ENCODE measurements at regions not wholly inside any gene's neighbourhood (a gene's known extent, or its start where the extent isn't known, plus 50 kb on each side); places are given as distances from the start of the nearest gene placed in this dataset.
A peak's percentile ranks its signal among the peaks of the same experiment; 100 is the strongest.

DNA sequence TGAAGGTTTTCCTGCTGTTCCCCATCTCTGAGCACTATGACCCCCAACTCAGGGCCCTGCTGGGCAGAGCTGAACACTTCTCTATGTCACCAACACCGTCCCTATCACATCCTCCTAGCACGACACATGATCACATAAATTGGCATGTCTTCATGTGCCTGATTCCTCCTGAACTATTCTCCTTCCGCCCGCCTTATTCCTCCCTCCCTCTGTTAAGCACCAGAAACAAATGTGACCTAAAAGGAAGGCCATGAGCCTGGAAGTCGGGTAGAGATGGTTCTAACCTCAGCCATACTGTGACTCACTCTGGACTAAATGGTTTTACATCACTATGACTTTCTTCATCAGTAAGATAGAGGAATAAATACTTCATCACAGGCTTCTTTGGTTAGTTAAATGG is 80.8 kb upstream of the DYNLRB2 start:
- no peak overlapping the region for H3K4me3 ChIP-seq
- no peak for DNase-seq (ENCODE audit: low read depth in 1 of 2, low spot score in 1 of 2)
- H3K9me3 ChIP-seq (ENCODE audit: low read depth): no peaks in the 10 kb centered on the region
- no peak overlapping the region for H3K27ac ChIP-seq
- peaks cover 93% of the 10 kb centered on the region for H3K27me3 ChIP-seq
- H3K36me3 ChIP-seq: no peaks in the 10 kb centered on the region
- no peaks in the 10 kb centered on the region for H3K4me1 ChIP-seq (ENCODE audit: low read depth)
- TF ChIP-seq, protein P1, sequence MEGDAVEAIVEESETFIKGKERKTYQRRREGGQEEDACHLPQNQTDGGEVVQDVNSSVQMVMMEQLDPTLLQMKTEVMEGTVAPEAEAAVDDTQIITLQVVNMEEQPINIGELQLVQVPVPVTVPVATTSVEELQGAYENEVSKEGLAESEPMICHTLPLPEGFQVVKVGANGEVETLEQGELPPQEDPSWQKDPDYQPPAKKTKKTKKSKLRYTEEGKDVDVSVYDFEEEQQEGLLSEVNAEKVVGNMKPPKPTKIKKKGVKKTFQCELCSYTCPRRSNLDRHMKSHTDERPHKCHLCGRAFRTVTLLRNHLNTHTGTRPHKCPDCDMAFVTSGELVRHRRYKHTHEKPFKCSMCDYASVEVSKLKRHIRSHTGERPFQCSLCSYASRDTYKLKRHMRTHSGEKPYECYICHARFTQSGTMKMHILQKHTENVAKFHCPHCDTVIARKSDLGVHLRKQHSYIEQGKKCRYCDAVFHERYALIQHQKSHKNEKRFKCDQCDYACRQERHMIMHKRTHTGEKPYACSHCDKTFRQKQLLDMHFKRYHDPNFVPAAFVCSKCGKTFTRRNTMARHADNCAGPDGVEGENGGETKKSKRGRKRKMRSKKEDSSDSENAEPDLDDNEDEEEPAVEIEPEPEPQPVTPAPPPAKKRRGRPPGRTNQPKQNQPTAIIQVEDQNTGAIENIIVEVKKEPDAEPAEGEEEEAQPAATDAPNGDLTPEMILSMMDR (IDR thresholded peaks at IDR 0.05; ENCODE audit: low read depth, low read length): no peak

DNA sequence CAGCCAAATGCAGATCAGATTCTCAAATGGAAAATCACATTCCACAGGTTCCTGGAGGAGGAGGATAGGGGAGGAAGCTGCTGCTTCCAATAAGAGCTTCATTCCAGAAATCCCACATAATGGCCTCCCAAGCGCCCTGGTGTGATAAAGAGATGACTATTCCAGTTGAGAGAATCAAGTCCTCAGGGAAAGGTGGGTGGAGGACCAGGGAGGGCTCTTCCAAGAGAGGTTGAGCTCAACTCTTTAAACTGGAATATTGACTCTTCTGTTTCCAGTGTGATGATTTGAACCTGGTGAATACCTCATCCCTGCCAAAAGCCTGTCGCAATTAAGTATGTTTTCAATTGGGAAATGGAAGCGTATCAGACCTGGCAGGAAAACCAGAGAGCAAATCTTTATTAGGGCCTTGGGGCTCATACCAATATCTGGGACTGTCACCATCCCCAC is 81.4 kb upstream of the DYNLRB2 start:
- H3K9me3 ChIP-seq (ENCODE audit: low read depth): no peaks in the 10 kb centered on the region
- no peak overlapping the region for H3K27ac ChIP-seq
- no peak overlapping the region for H3K4me3 ChIP-seq
- H3K27me3 ChIP-seq: peaks cover 87% of the 10 kb centered on the region
- H3K36me3 ChIP-seq: no peaks in the 10 kb centered on the region
- no peaks in the 10 kb centered on the region for H3K4me1 ChIP-seq (ENCODE audit: low read depth)
- peak in 1 of 2 donors; percentile 32 for DNase-seq (ENCODE audit: low read depth in 1 of 2, low spot score in 1 of 2)
- TF ChIP-seq, protein P1 (IDR thresholded peaks at IDR 0.05; ENCODE audit: low read depth, low read length): no peak

DNA sequence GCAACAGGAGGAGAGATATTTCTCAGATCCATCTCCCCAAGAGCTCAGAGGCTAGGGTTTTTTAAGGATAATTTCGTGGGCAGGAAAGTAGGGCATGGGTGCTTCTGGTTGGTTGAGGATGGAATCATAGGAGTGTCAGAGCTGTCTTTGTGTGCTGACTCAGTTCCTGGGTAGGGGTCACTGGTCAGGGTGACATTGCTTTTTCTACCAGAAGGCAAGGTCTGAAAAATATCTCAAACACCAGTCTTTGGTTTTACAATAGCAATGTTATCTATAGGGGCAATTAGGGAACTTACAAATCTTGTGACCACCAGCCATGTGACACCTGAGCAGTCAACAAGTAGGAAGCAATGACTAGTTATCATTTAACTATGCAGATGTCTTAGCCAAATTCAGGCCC is 82.9 kb upstream of the DYNLRB2 start:
- Histone ChIP-seq H3K4me1 (ENCODE audit: low read depth) (no peaks in the 10 kb centered on the region), H3K36me3 (no peaks in the 10 kb centered on the region), H3K27ac (no peak overlapping the region), H3K27me3 (peaks cover 75% of the 10 kb centered on the region), H3K9me3 (ENCODE audit: low read depth) (no peaks in the 10 kb centered on the region), H3K4me3 (no peak overlapping the region)
- DNase-seq (ENCODE audit: low read depth in 1 of 2, low spot score in 1 of 2): no peak
- TF ChIP-seq, protein P1 (IDR thresholded peaks at IDR 0.05; ENCODE audit: low read depth, low read length): no peak

DNA sequence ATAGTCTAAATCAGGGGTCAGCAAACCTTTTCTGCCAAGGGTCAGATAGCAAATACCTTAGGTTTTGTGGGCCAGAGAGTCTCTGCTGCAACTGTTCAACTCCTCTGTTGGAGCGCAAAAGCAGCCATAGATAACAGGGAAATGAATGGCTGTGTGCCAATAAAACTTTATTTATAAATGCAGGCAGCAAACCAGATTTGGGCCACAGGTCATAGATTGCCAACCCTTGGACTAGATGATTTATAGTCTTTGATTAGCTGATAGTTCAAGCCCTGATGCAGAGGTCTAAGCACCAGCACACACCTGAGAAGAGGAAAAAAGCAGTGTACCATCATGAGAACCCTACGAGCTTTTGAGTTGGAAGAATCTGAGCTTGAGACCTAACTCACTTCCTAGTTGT is 86.0 kb upstream of the DYNLRB2 start:
- TF ChIP-seq, protein P1 (IDR thresholded peaks at IDR 0.05; ENCODE audit: low read depth, low read length): no peak
- no peak overlapping the region for H3K27ac ChIP-seq
- no peak overlapping the region for H3K4me3 ChIP-seq
- H3K27me3 ChIP-seq: peaks cover 69% of the 10 kb centered on the region
- H3K36me3 ChIP-seq: no peaks in the 10 kb centered on the region
- no peaks in the 10 kb centered on the region for H3K4me1 ChIP-seq (ENCODE audit: low read depth)
- no peak for DNase-seq (ENCODE audit: low read depth in 1 of 2, low spot score in 1 of 2)
- H3K9me3 ChIP-seq (ENCODE audit: low read depth): no peaks in the 10 kb centered on the region

DNA sequence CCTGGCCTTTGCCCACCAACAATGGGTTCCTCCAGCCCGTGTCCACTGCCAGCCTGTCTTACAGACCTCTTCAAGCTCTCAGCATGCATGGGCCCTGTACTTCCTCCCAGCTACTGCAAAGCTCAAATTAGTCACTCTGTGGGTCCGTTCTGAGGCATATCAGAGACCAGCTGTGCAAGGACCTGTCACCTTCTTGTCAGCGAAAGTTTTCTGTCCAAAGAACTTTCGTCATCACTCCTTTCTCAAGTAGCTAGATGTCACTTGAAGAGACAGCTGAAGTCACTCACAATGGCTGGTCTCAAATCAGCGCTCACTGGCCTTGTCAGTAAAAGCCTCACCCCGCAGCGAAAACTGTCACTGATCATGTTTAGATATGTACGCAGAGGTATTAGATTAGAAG is 91.4 kb upstream of the DYNLRB2 start:
- Histone ChIP-seq H3K27ac (no peak overlapping the region), H3K27me3 (peaks cover 61% of the 10 kb centered on the region), H3K9me3 (ENCODE audit: low read depth) (no peaks in the 10 kb centered on the region), H3K4me1 (ENCODE audit: low read depth) (peaks cover 7% of the 10 kb centered on the region), H3K4me3 (no peak overlapping the region), H3K36me3 (no peaks in the 10 kb centered on the region)
- TF ChIP-seq, protein P1 (IDR thresholded peaks at IDR 0.05; ENCODE audit: low read depth, low read length): no peak
- peak in 1 of 2 donors; percentile 77 for DNase-seq (ENCODE audit: low read depth in 1 of 2, low spot score in 1 of 2)

DNA sequence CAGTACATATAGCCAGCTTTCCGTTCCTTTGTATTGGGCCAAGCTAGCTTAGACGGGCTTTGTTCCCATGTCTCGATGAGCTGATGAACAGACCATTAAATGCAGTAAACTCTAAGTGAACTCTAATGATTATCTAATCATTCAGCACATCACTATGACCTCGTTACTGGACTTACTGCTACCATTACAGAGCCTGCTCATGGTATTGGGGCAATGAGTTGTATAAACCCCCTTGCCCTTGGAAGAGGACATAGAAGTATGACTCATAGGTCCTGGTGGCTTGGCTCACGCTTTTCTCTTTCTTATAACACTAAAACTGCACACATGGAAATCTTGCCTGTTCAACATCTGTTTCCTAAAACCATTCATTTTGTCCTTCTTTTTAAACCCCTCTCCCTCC is 93.6 kb upstream of the DYNLRB2 start:
- peaks cover 7% of the 10 kb centered on the region for H3K4me1 ChIP-seq (ENCODE audit: low read depth)
- TF ChIP-seq, protein P1 (IDR thresholded peaks at IDR 0.05; ENCODE audit: low read depth, low read length): no peak

More for the DNA sequence above, 93.6 kb upstream of the DYNLRB2 start:
- no peak overlapping the region for H3K4me3 ChIP-seq
- no peak overlapping the region for H3K27ac ChIP-seq
- no peak for DNase-seq (ENCODE audit: low read depth in 1 of 2, low spot score in 1 of 2)
- no peaks in the 10 kb centered on the region for H3K9me3 ChIP-seq (ENCODE audit: low read depth)
- no peaks in the 10 kb centered on the region for H3K36me3 ChIP-seq
- H3K27me3 ChIP-seq: peaks cover 70% of the 10 kb centered on the region
